GM21717 (cell line): ENCODE measurements at regions not wholly inside any gene's neighbourhood (a gene's known extent, or its start where the extent isn't known, plus 50 kb on each side); places are given as distances from the start of the nearest gene placed in this dataset.
"Not testable (repeated sequence)": the region's sequence is repeated elsewhere in the genome, so short reads cannot be mapped to it uniquely, and the experiment has no call there.

Source experiments
- ATAC-seq: cut with Tn5 transposase; IDR thresholded peaks from one replicate; pipeline ENCODE4 v1.9.1; 2021; ENCODE audit warnings: mild to moderate bottlenecking, moderate library complexity; ENCODE audit not compliant: unreplicated experiment

- ATAC-seq: no peak
Measured at GRCh38 chr15:81828135-81828534, 217.7 kb downstream of the MEX3B start.

GRCh38 chr15:81825136-81825535, 220.7 kb downstream of the MEX3B start:
- ATAC-seq: no peak

GRCh38 chr15:81822587-81822986, 223.2 kb downstream of the MEX3B start:
- ATAC-seq: not testable (repeated sequence)

- no peak for ATAC-seq
Measured at GRCh38 chr15:81819924-81820635, 225.7 kb downstream of the MEX3B start.

GRCh38 chr15:81814882-81815455, 230.8 kb downstream of the MEX3B start:
- ATAC-seq: no peak

- ATAC-seq: no peak
Measured at GRCh38 chr15:81813215-81813614, 232.6 kb downstream of the MEX3B start.

- ATAC-seq: no peak
Measured at GRCh38 chr15:81812456-81812855, 233.4 kb downstream of the MEX3B start.

- no peak for ATAC-seq
Measured at GRCh38 chr15:81811736-81812135, 234.1 kb downstream of the MEX3B start.

- ATAC-seq: no peak
Measured at GRCh38 chr15:81809543-81809942, 236.3 kb downstream of the MEX3B start.

- no peak for ATAC-seq
Measured at GRCh38 chr15:81807806-81808205, 238.0 kb downstream of the MEX3B start.

- ATAC-seq: no peak
Measured at GRCh38 chr15:81807186-81807585, 238.6 kb downstream of the MEX3B start.

GRCh38 chr15:81795899-81796298, 249.9 kb downstream of the MEX3B start:
- no peak for ATAC-seq

- no peak for ATAC-seq
Measured at GRCh38 chr15:81792646-81793045, 253.2 kb downstream of the MEX3B start.

- not testable (repeated sequence) for ATAC-seq
Measured at GRCh38 chr15:81791322-81791721, 254.5 kb downstream of the MEX3B start.

GRCh38 chr15:81789403-81789802, 256.4 kb downstream of the MEX3B start:
- no peak for ATAC-seq

GRCh38 chr15:81786776-81787175, 259.0 kb downstream of the MEX3B start:
- no peak for ATAC-seq

- no peak for ATAC-seq
Measured at GRCh38 chr15:81785679-81786078, 260.1 kb downstream of the MEX3B start.

- ATAC-seq: no peak
Measured at GRCh38 chr15:81785181-81785580, 260.6 kb downstream of the MEX3B start.

GRCh38 chr15:81784751-81785150, 261.1 kb downstream of the MEX3B start:
- no peak for ATAC-seq

- no peak for ATAC-seq
Measured at GRCh38 chr15:81783586-81783985, 262.2 kb downstream of the MEX3B start.

- ATAC-seq: no peak
Measured at GRCh38 chr15:81783076-81783475, 262.7 kb downstream of the MEX3B start.

- no peak for ATAC-seq
Measured at GRCh38 chr15:81781395-81781794, 264.4 kb downstream of the MEX3B start.

- no peak for ATAC-seq
Measured at GRCh38 chr15:81780966-81781365, 264.9 kb downstream of the MEX3B start.
